Ectodermal cell (in vitro differentiated cells): ENCODE measurements at regions not wholly inside any gene's neighbourhood (a gene's known extent, or its start where the extent isn't known, plus 50 kb on each side); places are given as distances from the start of the nearest gene placed in this dataset.
"Not testable (repeated sequence)": the region's sequence is repeated elsewhere in the genome, so short reads cannot be mapped to it uniquely, and the experiment has no call there.

Source experiments
- H3K27ac ChIP-seq: 2 replicates; pipeline ENCODE4 v1.7.0; 2013; ENCODE audit warnings: mild to moderate bottlenecking, low read depth, low read length; ENCODE audit not compliant: insufficient read depth, poor library complexity, severe bottlenecking
- H3K27me3 ChIP-seq: 2 replicates; pipeline ENCODE4 v1.7.0; 2013; ENCODE audit warnings: mild to moderate bottlenecking, low read length; ENCODE audit not compliant: insufficient read depth, control insufficient read depth, poor library complexity, severe bottlenecking
- H3K36me3 ChIP-seq: one replicate; pipeline ENCODE4 v1.7.0; 2013; ENCODE audit warnings: low read length; ENCODE audit not compliant: control insufficient read depth, insufficient read depth
- H3K4me1 ChIP-seq: one replicate; pipeline ENCODE4 v1.7.0; 2013; ENCODE audit warnings: low read length; ENCODE audit not compliant: control insufficient read depth, insufficient read depth
- H3K4me3 ChIP-seq: 2 replicates; pipeline ENCODE4 v1.7.0; 2013; ENCODE audit warnings: low read depth, low read length, control low read depth; ENCODE audit not compliant: insufficient read depth
- H3K9me3 ChIP-seq: 2 replicates; pipeline ENCODE4 v1.7.0; 2013; ENCODE audit warnings: mild to moderate bottlenecking, low read length, moderate library complexity; ENCODE audit not compliant: control insufficient read depth
- WGBS, 2 experiments: methylation state at CpG; one replicate each; pipeline ENCODE4 v1.1.7; 2013; ENCODE audit warnings: missing lambda C conversion rate in 2 of 2; 5-methylcytosine and 5-hydroxymethylcytosine counted together

DNA sequence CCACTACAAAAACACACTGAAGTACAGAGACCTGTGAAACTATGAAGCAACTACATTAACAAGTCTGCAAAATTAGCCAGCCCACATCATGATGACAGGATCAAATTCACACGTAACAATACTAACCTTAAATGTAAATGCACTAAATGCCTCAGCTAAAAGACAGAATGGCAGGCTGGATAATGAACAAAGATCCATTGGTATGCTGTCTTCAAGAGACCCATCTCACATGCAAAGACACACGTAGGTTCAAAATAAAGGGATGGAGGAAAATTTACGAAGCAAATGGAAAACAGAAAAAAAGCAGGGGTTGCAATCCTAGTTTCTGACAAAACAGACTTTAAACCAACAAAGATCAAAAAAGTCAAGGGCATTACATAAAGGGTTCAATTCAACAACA, 120.1 kb upstream of the OSTN start:
- H3K4me3 ChIP-seq, H3K27me3 ChIP-seq, H3K27ac ChIP-seq, H3K4me1 ChIP-seq, H3K36me3 ChIP-seq, H3K9me3 ChIP-seq: not testable (repeated sequence)
- WGBS, 2 experiments: 91% methylated on average over 3 of the region's 3 CpGs

DNA sequence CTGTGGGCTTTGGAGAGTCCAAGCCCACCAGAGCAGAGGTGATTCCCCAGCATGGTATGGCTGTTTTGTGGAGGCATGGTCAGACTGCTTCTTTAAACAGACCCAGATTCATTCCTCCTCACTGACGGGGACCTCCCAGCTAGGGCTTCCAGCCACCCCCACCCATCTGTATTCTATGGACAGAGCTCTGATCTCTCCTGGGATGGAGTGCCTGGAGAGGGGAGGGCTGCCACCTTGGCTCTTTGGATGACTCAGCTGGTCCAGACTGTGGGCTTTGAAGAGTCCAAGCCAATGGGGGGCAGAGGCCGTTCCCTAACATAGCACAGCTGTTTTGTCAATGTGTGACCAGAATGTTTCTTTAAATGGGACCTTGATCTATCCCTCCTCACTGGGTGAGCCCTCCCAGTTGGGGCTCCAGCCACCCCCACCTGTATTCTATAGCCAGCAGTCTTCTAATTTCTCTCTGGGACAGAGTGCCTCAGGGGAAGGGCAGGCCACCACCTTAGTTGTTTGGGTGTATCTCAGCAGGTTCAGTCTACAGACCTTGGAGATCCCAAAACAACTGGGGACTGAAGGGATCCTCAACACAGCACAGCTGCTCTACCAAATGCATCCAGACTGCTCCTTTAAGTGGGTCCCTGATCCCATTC, 122.0 kb upstream of the OSTN start:
- H3K27me3 ChIP-seq: no peaks in the 10 kb centered on the region
- no peaks in the 10 kb centered on the region for H3K4me1 ChIP-seq
- WGBS, 2 experiments: 77 to 93% methylated on average over 2 of the region's 2 CpGs
- no peaks in the 10 kb centered on the region for H3K9me3 ChIP-seq
- no peak overlapping the region for H3K27ac ChIP-seq
- no peak overlapping the region for H3K4me3 ChIP-seq
- H3K36me3 ChIP-seq: no peaks in the 10 kb centered on the region

- no peak overlapping the region for H3K27ac ChIP-seq
- H3K36me3 ChIP-seq: no peaks in the 10 kb centered on the region
- no peaks in the 10 kb centered on the region for H3K4me1 ChIP-seq
- no peaks in the 10 kb centered on the region for H3K27me3 ChIP-seq
- no peak overlapping the region for H3K4me3 ChIP-seq
- 80 to 83% methylated on average over 5 of the region's 5 CpGs for WGBS, 2 experiments
- H3K9me3 ChIP-seq: no peaks in the 10 kb centered on the region
Measured at GRCh38 chr3:191074511-191074910, 124.5 kb upstream of the OSTN start.

GRCh38 chr3:191070762-191071403, 128.2 kb upstream of the OSTN start:
- Histone ChIP-seq H3K27me3 (no peaks in the 10 kb centered on the region), H3K9me3 (no peaks in the 10 kb centered on the region), H3K4me3 (no peak overlapping the region), H3K27ac (no peak overlapping the region), H3K36me3 (no peaks in the 10 kb centered on the region), H3K4me1 (no peaks in the 10 kb centered on the region)
- WGBS, 2 experiments: 89 to 97% methylated on average over 4 of the region's 4 CpGs

GRCh38 chr3:191070201-191070600, 128.8 kb upstream of the OSTN start:
- WGBS, 2 experiments: 88 to 89% methylated on average over 2 of the region's 2 CpGs
- Histone ChIP-seq H3K27me3 (no peaks in the 10 kb centered on the region), H3K36me3 (no peaks in the 10 kb centered on the region), H3K4me3 (no peak overlapping the region), H3K4me1 (no peaks in the 10 kb centered on the region), H3K9me3 (no peaks in the 10 kb centered on the region), H3K27ac (no peak overlapping the region)

GRCh38 chr3:191068946-191069813, 129.9 kb upstream of the OSTN start:
- Histone ChIP-seq H3K9me3 (no peaks in the 10 kb centered on the region), H3K27ac (no peak overlapping the region), H3K27me3 (no peaks in the 10 kb centered on the region), H3K4me1 (no peaks in the 10 kb centered on the region), H3K36me3 (no peaks in the 10 kb centered on the region), H3K4me3 (no peak overlapping the region)
- 86 to 88% methylated on average over 5 of the region's 5 CpGs for WGBS, 2 experiments

- H3K9me3 ChIP-seq: no peaks in the 10 kb centered on the region
- WGBS, 2 experiments: 82 to 100% methylated on average over 1 of the region's 1 CpG
- H3K27ac ChIP-seq: no peak overlapping the region
- H3K4me3 ChIP-seq: no peak overlapping the region
- no peaks in the 10 kb centered on the region for H3K36me3 ChIP-seq
- H3K27me3 ChIP-seq: no peaks in the 10 kb centered on the region
- H3K4me1 ChIP-seq: no peaks in the 10 kb centered on the region
Measured at GRCh38 chr3:191066669-191067068, 132.4 kb upstream of the OSTN start.

GRCh38 chr3:191065181-191065805, 133.7 kb upstream of the OSTN start:
- Histone ChIP-seq H3K27me3 (no peaks in the 10 kb centered on the region), H3K4me1 (no peaks in the 10 kb centered on the region), H3K27ac (no peak overlapping the region), H3K4me3 (no peak overlapping the region), H3K9me3 (no peaks in the 10 kb centered on the region), H3K36me3 (no peaks in the 10 kb centered on the region)
- WGBS, 2 experiments: 92 to 93% methylated on average over 5 to 6 of the region's 6 CpGs

- Histone ChIP-seq H3K36me3 (no peaks in the 10 kb centered on the region), H3K4me3 (no peak overlapping the region), H3K27me3 (no peaks in the 10 kb centered on the region), H3K9me3 (no peaks in the 10 kb centered on the region), H3K27ac (no peak overlapping the region), H3K4me1 (no peaks in the 10 kb centered on the region)
- 45 to 48% methylated on average over 3 of the region's 4 CpGs for WGBS, 2 experiments
Measured at GRCh38 chr3:191051037-191051436, 148.0 kb upstream of the OSTN start.

GRCh38 chr3:191047930-191048329, 151.1 kb upstream of the OSTN start:
- no peaks in the 10 kb centered on the region for H3K27me3 ChIP-seq

More at GRCh38 chr3:191047930-191048329, 151.1 kb upstream of the OSTN start:
- Histone ChIP-seq H3K9me3 (no peaks in the 10 kb centered on the region), H3K4me1 (no peaks in the 10 kb centered on the region), H3K36me3 (no peaks in the 10 kb centered on the region), H3K4me3 (no peak overlapping the region), H3K27ac (no peak overlapping the region)
- 100% methylated on average over 1 of the region's 1 CpG for WGBS, 2 experiments
